ENCODE measurements at regions not wholly inside any gene's neighbourhood (a gene's known extent, or its start where the extent isn't known, plus 50 kb on each side); places are given as distances from the start of the nearest gene placed in this dataset.

- TF ChIP-seq, protein P1, sequence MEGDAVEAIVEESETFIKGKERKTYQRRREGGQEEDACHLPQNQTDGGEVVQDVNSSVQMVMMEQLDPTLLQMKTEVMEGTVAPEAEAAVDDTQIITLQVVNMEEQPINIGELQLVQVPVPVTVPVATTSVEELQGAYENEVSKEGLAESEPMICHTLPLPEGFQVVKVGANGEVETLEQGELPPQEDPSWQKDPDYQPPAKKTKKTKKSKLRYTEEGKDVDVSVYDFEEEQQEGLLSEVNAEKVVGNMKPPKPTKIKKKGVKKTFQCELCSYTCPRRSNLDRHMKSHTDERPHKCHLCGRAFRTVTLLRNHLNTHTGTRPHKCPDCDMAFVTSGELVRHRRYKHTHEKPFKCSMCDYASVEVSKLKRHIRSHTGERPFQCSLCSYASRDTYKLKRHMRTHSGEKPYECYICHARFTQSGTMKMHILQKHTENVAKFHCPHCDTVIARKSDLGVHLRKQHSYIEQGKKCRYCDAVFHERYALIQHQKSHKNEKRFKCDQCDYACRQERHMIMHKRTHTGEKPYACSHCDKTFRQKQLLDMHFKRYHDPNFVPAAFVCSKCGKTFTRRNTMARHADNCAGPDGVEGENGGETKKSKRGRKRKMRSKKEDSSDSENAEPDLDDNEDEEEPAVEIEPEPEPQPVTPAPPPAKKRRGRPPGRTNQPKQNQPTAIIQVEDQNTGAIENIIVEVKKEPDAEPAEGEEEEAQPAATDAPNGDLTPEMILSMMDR (IDR thresholded peaks at IDR 0.05; ENCODE audit: borderline replicate concordance, extremely low read depth, low read length, poor library complexity, severe bottlenecking), result no peak
- no peak for TF ChIP-seq EZH2 (IDR thresholded peaks at IDR 0.05; ENCODE audit: borderline replicate concordance, low read depth, low read length, severe bottlenecking)
These were observed 83.3 kb downstream of the EDEM1 start for GRCh38 chr3:5270666-5271371.

Data from DND-41 (cell line).